B cell (primary cell): ENCODE measurements at regions not wholly inside any gene's neighbourhood (a gene's known extent, or its start where the extent isn't known, plus 50 kb on each side); places are given as distances from the start of the nearest gene placed in this dataset.

ENCODE experiments used
- CTCF ChIP-seq: fragments of 200-600 bp; IDR thresholded peaks from one replicate; pipeline ENCODE4 v1.8.0; 2022; ENCODE audit warnings: antibody characterized with exemption, mild to moderate bottlenecking
- EZH2 ChIP-seq: IDR thresholded peaks from 2 replicates; pipeline ENCODE4 v1.6.1; 2012; ENCODE audit warnings: borderline replicate concordance, low read depth, mild to moderate bottlenecking, moderate library complexity, low read length; ENCODE audit not compliant: insufficient read depth, poor library complexity, severe bottlenecking

- TF ChIP-seq CTCF = no peak
- TF ChIP-seq EZH2 = no peak
Measured at GRCh38 chr6:118736440-118736839, 85.0 kb upstream of the CEP85L start.
